Osteoblast (primary cell): ENCODE measurements at regions not wholly inside any gene's neighbourhood (a gene's known extent, or its start where the extent isn't known, plus 50 kb on each side); places are given as distances from the start of the nearest gene placed in this dataset.

Experiments used
- DNase-seq: peaks from one replicate; pipeline ENCODE4 v3.0.0; 2011; ENCODE audit warnings: low spot score, mixed read lengths; ENCODE audit not compliant: insufficient read length; ENCODE audit errors: missing footprints
- H2AFZ ChIP-seq: 2 replicates; pipeline ENCODE4 v1.6.0; 2011; ENCODE audit warnings: mild to moderate bottlenecking, low read length
- H3K27ac ChIP-seq: 2 replicates; pipeline ENCODE4 v1.5.1; 2011; ENCODE audit warnings: mild to moderate bottlenecking, low read depth, low read length, moderate library complexity
- H3K27me3 ChIP-seq: 2 replicates; pipeline ENCODE4 v1.6.0; 2012; ENCODE audit warnings: mild to moderate bottlenecking, control low read depth, inconsistent platforms, low read length, moderate library complexity; ENCODE audit not compliant: insufficient read depth
- H3K36me3 ChIP-seq: 2 replicates; pipeline ENCODE4 v1.5.1; 2011; ENCODE audit warnings: mild to moderate bottlenecking, low read length, control low read depth, moderate library complexity; ENCODE audit not compliant: insufficient read depth
- H3K4me1 ChIP-seq: 2 replicates; pipeline ENCODE4 v1.5.1; 2011; ENCODE audit warnings: mild to moderate bottlenecking, low read length, control low read depth, moderate library complexity; ENCODE audit not compliant: insufficient read depth
- H3K4me2 ChIP-seq: 2 replicates; pipeline ENCODE4 v1.6.0; 2011; ENCODE audit warnings: mild to moderate bottlenecking, low read length; ENCODE audit not compliant: insufficient read depth
- H3K4me3 ChIP-seq: fragments of 200-600 bp; sonication (generic); 3 replicates; pipeline ENCODE4 v1.5.1; 2012; ENCODE audit warnings: mild to moderate bottlenecking, low read length, inconsistent platforms; ENCODE audit not compliant: insufficient read depth
- H3K79me2 ChIP-seq: 2 replicates; pipeline ENCODE4 v1.6.0; 2012; ENCODE audit warnings: mild to moderate bottlenecking, low read length, control low read depth, inconsistent platforms; ENCODE audit not compliant: insufficient read depth
- H3K9me3 ChIP-seq: 2 replicates; pipeline ENCODE4 v1.5.1; 2011; ENCODE audit warnings: low read depth, low read length, control low read depth
- H4K20me1 ChIP-seq: 2 replicates; pipeline ENCODE4 v1.6.0; 2012; ENCODE audit warnings: mild to moderate bottlenecking, low read length, control low read depth; ENCODE audit not compliant: insufficient read depth
- TF ChIP-seq, protein P1 (sequence below): IDR thresholded peaks from 2 replicates; pipeline ENCODE4 v1.5.1; 2011; ENCODE audit warnings: mild to moderate bottlenecking, low read depth, low read length, moderate library complexity; ENCODE audit errors: extremely low read depth

- TF ChIP-seq, protein P1, sequence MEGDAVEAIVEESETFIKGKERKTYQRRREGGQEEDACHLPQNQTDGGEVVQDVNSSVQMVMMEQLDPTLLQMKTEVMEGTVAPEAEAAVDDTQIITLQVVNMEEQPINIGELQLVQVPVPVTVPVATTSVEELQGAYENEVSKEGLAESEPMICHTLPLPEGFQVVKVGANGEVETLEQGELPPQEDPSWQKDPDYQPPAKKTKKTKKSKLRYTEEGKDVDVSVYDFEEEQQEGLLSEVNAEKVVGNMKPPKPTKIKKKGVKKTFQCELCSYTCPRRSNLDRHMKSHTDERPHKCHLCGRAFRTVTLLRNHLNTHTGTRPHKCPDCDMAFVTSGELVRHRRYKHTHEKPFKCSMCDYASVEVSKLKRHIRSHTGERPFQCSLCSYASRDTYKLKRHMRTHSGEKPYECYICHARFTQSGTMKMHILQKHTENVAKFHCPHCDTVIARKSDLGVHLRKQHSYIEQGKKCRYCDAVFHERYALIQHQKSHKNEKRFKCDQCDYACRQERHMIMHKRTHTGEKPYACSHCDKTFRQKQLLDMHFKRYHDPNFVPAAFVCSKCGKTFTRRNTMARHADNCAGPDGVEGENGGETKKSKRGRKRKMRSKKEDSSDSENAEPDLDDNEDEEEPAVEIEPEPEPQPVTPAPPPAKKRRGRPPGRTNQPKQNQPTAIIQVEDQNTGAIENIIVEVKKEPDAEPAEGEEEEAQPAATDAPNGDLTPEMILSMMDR: no peak
- no peaks in the 10 kb centered on the region for H3K79me2 ChIP-seq
- H4K20me1 ChIP-seq: no peaks in the 10 kb centered on the region
- no peak overlapping the region for H3K4me3 ChIP-seq
- H3K27me3 ChIP-seq: no peaks in the 10 kb centered on the region
- H3K27ac ChIP-seq: no peak overlapping the region
- H3K36me3 ChIP-seq: no peaks in the 10 kb centered on the region
- DNase-seq: no peak
- no peak overlapping the region for H2AFZ ChIP-seq
- no peaks in the 10 kb centered on the region for H3K4me1 ChIP-seq
- no peaks in the 10 kb centered on the region for H3K9me3 ChIP-seq
- no peak overlapping the region for H3K4me2 ChIP-seq
These were observed 51.9 kb upstream of the OTOL1 start for GRCh38 chr3:161444694-161445077.

DNA sequence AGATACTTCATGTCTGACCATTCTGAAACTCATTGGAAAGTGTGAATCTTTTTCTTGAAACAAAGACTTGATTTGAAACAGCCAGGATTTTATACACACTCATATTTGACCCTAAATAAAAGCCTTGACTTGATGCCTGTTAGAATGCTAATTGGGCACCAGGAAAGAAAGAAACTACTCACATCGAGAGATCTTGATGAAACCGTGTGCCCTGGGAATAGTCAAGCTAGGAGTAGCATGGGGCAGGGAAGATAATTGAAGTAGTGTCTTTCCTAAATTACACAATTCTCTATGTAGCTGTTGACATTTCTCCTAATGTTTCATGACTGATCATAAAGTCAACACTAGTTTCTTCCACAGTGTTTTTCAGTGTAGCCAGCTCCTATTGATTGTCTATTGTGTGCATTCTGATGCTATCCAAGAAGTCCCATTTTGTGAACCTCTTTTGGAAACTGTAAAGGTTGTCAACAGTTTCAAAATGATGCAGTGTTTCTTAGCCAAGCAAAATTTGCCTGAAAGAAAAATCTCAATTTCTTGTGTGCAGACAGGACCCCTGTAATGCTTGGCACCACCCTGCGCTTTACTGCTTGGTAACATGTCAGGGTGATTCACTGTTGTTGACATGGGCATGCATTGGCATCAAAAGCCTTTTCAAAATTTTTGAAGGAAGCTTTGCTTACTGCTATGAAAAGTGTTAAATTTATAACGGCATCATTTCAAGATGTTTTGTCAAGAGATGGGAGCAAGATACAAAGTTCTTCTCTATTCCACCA is 52.5 kb upstream of the OTOL1 start:
- H3K4me3 ChIP-seq: no peak overlapping the region
- no peaks in the 10 kb centered on the region for H4K20me1 ChIP-seq
- no peaks in the 10 kb centered on the region for H3K9me3 ChIP-seq
- no peak overlapping the region for H3K4me2 ChIP-seq
- H3K27me3 ChIP-seq: no peaks in the 10 kb centered on the region
- H3K79me2 ChIP-seq: no peaks in the 10 kb centered on the region
- no peak overlapping the region for H3K27ac ChIP-seq
- TF ChIP-seq, protein P1: no peak
- no peak overlapping the region for H2AFZ ChIP-seq
- H3K4me1 ChIP-seq: no peaks in the 10 kb centered on the region
- H3K36me3 ChIP-seq: no peaks in the 10 kb centered on the region
- no peak for DNase-seq

GRCh38 chr3:161430307-161430706 is 59.0 kb upstream of the SPTSSB start:
- DNase-seq: peak; percentile 25
- H2AFZ ChIP-seq: no peak overlapping the region
- no peaks in the 10 kb centered on the region for H3K27me3 ChIP-seq
- H3K79me2 ChIP-seq: no peaks in the 10 kb centered on the region
- H3K27ac ChIP-seq: no peak overlapping the region
- H3K4me1 ChIP-seq: no peaks in the 10 kb centered on the region
- TF ChIP-seq, protein P1: no peak
- H3K4me3 ChIP-seq: no peak overlapping the region
- no peaks in the 10 kb centered on the region for H3K9me3 ChIP-seq
- H3K4me2 ChIP-seq: no peak overlapping the region
- no peaks in the 10 kb centered on the region for H3K36me3 ChIP-seq
- no peaks in the 10 kb centered on the region for H4K20me1 ChIP-seq

DNA sequence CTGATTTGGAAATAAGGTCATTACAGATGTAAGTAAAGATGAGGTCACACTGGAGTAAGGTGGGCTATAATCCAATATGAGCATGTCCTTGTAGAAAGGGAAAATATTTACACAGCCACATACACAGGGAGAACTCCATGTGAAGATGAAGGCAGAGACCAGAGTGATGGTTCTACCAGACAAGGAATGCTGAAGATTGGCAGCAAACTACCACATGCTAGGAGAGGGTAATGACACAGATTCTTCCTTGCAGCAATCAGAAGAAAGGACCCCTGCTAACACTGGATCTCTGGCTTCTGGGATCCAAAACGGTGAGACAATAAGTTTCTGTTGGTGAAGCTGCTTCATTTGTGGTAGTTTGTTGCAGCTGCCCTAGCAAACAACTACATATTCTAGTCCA is 56.0 kb upstream of the SPTSSB start:
- H2AFZ ChIP-seq: no peak overlapping the region
- no peak for DNase-seq
- no peak overlapping the region for H3K4me3 ChIP-seq
- H3K36me3 ChIP-seq: no peaks in the 10 kb centered on the region
- no peaks in the 10 kb centered on the region for H3K4me1 ChIP-seq
- no peak overlapping the region for H3K27ac ChIP-seq
- H3K27me3 ChIP-seq: no peaks in the 10 kb centered on the region
- TF ChIP-seq, protein P1: no peak
- H4K20me1 ChIP-seq: no peaks in the 10 kb centered on the region
- H3K4me2 ChIP-seq: no peak overlapping the region
- H3K9me3 ChIP-seq: no peaks in the 10 kb centered on the region
- H3K79me2 ChIP-seq: no peaks in the 10 kb centered on the region
